HG03025 (cell line): ENCODE measurements at regions not wholly inside any gene's neighbourhood (a gene's known extent, or its start where the extent isn't known, plus 50 kb on each side); places are given as distances from the start of the nearest gene placed in this dataset.

Source experiments
- ATAC-seq: cut with Tn5 transposase; IDR thresholded peaks from one replicate; pipeline ENCODE4 v1.9.1; 2021; ENCODE audit warnings: mild to moderate bottlenecking, moderate library complexity; ENCODE audit not compliant: unreplicated experiment, low FRiP score

DNA sequence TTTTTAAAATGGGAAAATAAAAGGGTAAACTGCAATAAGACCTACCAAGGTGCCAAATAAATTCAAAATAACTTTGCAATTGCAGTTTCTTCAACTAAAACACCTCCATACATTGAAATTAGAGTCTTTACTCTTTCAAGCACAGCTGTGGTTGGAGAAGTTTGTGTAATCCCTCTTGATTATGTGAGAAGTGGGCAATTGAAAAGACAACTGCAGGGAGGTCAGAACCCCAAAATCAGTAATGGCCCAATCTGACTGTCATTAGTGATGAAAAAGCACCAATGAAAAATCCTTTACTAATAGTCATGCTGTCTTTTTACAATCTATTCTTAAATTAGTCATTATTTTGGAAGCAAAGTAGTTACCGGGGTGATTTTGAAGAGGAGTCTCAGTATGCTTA, 116.7 kb upstream of the RGMB start:
- no peak for ATAC-seq

DNA sequence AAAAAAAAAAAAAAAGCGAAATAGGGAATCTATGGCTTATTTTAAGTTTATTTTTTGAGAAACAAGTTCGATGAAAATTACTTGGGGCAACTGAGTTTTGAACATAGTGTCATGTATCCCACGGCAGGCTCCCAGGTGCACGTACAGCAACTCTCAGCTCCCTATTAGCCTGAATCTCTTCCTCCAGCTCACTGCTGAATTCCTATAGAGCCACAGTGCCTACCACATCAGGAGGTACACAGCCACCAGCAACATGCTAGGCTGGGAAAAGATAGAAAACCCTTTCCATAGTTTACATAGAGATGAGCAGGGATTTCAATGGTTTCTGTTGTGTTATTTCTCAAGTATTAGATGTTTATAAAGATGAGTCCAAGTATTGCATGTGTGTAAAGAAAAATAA, 115.9 kb upstream of the RGMB start:
- no peak for ATAC-seq

DNA sequence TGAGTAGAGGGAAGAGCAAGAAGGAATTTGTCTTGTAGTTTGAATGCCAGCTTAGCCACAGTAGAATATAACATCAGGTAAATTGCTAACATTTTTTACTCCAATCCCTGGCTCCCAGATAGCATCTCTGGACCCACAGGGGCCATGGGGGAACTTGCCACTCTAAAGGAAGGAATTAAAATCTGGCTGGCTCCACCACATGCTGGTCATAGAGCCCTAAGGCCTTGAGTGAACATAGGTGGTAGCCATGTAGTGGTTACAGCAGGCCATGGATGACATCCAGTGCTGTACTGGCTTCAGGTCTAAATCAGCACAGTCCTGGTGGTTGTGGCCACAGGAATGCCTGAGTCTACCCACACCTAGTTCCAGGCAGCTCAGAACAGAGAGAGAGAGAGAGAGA, 109.9 kb upstream of the RGMB start:
- ATAC-seq: no peak

DNA sequence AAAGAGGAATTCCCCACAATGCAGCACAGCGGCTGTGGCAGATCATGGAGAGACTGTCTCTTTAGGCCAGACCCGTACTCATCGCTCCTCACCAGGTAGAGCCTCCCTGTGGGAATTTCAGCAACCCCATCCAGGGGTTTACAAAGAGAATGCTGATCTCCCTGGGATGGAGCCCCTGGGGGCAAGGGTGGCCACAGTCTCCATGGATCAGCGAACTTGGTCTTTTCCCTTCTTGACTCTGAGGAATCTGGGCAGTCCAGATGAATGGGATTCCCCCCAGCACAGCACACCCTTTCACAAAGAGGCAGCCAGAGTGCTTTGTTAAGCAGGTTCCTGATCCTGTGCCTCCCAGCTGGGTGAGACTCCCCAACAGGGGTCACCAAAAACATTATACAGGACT, 108.7 kb upstream of the RGMB start:
- ATAC-seq: no peak

DNA sequence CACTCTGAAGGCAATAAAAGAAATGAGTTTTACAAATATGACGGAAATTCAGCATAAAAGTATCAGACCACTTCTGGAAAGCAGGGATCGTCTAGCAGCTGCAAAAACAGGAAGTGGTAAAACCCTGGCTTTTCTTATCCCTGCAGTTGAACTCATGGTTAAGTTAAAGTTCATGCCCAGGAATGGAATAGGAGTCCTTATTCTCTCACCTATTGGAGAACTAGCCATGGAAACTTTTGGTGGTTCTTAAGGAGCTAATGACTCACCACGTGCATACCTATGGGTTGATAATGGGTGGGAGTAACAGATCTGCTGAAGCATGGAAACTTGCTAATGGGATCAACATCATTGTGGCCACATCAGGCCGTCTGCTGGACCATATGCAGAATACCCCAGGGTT, 93.5 kb upstream of the RGMB start:
- ATAC-seq: no peak

DNA sequence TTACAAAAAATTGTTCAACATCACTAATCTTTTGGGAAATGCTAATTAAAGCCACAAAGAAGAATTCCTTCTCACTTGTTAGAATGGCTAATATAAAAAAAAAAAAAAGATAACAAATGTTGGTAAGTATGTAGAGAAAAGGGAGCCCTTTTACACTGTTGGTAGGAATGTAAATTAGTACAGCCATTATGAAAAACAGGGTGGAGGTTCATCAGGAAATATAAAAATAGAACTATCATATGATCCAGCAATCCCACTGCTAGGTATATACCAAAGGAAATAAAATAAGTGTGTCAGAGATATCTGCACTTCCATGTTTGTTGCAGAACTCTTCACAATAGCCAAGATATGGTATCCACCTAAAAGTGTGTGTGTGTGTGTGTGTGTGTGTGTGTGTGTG, 83.5 kb upstream of the RGMB start:
- no peak for ATAC-seq

DNA sequence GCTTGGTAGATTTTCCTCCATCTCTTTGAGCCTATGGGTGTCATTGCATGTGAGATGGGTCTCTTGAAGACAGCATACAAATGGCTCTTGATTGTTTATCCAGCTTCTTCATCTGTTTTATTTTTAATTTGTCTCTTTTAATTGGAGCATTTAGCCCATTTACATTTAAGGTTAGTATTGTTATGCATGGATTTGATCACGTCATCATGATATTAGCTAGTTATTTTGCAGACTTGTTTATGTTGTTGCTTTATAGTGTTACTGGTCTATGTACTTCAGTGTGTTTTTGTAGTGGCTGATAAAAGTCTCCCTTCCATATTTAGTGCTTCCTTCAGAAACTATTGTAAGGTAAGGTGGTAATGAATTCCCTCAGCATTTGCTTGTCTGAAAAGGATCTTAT, 78.6 kb upstream of the RGMB start:
- ATAC-seq: no peak

DNA sequence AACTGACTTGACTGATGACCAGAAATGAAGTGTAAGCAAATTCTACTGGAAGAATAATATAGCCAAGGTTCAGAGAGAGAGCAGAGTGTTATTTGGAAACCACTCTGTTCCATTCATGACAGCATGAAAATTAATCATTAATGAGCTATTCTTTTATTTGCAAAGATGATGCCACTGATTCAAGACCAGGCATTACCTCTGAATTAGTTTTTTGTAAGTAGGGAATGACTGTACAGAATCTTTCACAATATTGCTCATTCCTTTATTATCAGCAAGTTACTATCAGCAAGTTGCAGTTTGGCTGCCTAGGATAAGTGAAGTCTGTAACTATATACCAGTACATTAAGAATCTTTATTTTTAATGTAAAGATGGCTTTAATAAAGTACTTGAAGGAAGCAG, 75.1 kb upstream of the RGMB start:
- no peak for ATAC-seq

DNA sequence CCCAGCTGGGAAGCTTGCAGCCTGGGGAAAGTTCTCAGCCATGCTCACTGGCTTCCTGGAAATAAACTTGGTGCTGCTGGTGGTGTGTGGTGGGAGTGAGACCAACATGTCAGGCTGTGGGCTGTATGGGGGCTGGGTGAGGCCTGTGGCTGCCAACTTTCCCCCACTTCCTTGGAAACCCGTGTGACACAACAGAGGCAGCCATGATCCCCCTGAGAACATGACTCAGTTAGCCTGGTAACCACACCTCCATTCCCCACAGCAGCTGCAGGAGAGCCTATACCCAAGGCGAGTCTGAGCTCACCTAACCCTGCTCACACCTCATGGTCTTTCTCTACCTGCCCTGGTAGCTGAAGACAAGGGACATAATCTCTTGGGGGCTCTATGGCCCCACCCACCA, 72.7 kb upstream of the RGMB start:
- no peak for ATAC-seq

DNA sequence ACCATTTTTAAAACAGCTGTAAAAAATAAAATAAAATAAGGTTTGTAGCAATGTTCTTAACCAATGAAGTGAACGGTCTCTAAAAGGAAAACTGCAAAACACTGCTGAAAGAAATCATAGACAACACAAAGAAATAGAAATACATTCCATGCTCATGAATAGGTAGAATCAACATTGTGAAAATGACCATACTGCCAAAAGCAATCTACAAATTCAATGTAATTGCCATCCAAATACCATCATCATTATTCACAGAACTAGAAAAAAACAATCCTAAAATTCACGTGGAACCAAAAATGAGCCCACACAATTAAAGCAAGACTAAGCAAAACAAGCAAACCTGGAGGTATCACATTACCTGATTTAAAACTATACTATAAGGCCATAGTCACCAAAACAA, 67.6 kb upstream of the RGMB start:
- no peak for ATAC-seq

DNA sequence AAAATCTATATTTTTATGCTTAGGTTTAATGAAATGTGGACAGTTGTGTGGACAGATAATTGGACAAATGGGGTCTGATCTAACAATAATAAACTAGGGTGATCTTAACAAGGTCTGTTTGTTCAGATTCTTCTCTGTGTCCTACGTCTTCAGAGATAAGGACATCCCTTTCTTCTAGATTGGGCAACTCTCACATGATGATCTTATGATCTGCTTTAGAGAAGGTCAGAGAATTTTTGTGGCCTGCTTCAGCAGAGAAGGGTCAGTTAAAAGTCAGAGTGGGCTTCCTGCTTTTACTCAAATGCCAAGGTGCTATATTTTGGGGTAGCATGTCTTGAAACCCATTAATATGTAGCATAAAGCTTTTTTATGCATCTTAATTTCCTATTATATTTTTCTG, 63.8 kb upstream of the RGMB start:
- ATAC-seq: no peak

DNA sequence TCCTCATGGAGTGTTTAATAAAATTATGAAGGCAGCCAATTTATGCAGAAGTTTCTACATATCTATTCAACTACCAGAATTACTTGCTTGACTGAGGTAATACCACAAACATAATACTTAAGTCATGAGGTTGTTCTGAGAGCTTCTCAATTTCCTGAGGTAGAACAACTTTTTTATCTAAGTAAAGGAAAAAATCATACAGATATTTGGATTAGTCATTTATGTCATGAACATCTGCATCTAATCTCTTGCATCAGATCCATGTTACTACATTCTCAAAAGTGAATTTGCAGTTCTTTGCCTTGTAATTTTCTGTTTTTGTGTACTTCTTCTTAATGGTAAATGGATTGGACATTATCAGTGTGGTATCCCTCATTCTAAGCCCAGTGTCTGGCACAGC, 60.4 kb upstream of the RGMB start:
- ATAC-seq: no peak

DNA sequence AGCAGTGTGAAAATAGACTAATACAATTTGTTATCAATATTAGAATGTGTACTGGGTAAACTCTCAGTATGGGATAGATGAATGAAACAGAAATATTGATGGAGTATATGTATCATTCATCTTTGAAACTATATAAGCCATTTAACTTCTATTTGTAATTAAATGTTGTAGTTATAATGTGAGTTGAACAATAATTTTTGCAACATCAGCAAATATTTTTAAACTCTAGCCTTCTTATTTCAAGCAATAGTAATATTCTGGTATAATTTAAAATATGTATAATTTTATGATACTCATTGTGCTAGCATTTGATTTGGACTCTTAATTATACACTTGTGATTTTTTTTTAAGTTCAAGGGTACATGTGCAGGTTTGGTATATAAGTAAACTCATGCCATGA, 59.6 kb upstream of the RGMB start:
- no peak for ATAC-seq

DNA sequence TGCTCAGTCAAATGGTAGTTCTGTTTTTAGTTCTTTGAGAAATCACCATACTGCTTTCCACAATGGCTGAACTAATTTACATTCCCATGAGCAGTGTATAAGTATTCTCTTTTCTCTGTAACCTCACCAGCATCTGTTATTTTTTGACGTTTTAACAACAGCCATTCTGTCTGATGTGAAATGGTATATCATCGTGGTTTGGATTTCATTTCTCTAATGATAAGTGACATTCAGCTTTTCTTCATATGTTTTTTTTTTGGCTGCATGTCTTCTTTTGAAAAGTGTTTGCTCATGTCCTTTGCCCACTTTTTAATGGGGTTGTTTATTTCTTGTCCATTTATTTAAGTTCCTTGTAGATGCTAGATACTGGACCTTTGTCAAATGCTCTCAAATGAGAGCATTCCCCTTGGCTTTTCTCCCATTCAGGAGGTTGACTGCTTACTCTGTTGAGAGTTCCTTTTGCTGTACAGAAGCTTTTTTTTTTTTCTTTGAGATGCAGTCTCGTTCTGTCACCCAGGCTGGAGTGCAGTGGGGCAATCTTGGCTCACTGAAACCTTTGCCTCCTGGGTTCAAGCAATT, 58.7 kb upstream of the RGMB start:
- ATAC-seq: no peak

DNA sequence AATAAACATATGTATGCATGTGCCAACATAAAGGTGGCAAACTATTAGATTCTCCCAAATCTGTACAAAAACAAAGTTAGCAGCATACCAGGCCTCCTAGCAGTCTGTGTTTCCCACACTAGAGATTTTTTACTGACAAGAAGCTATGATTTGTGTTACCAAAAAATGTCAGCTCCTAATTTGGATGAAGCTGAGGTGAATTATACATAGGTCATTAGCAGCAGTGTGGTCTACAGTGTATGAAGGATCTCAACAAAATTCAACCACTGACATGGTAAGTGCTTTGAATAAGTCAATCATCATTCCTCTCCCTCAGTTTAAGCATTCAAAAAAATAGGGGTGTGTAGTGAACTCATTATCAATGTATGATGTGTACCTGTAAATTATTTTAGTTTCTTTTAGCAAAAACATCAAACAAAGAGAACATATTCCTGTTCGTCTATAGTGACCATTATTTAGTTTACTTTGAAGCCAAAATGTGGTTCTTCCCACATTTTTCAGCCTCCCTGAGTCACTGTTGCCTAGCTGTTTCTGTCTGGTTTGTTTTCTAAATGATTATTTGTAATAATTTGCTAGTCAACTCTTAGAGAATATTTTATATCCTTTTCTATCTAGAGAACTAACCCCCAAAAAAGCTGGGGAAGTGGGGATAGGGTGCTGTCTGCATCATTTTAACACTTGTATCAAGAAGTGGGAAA, 52.1 kb upstream of the RGMB start:
- ATAC-seq: no peak

DNA sequence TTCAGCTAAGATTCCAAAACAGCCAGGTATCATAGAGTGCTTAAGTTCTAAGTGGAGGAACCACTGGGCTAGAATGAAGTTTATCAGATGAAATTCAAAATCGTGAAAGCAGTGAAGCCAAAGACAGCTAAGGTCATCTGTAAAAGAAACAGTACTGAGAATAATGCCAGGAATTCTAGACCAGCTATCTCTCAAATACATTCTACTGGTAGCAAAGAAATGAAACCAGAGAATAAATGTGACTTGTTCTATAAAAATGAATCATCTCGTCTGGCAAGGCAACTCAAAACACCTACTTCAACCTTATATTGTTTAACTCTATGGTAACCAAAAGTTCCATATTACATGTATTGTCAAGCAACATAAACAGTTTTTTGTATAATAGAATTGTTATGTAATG, 51.3 kb upstream of the RGMB start:
- no peak for ATAC-seq

DNA sequence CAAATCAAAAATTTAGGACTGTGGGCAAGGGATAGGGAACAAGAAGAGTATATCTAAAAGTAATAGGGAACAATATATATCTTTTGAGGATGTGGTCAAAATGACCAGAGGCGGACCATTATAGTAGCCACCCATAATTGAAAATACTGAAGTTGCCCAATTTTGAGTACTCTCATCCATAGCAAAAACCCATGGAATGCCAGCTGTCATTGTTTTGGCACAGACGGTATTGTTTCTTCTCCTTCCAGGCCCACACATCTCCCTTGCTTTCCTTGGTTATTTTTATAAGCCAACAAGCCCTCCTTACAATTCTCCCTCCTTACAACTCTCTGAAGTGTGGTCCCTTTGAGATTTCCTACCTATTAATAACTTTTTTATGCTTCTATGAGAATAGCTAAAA, 50.4 kb upstream of the RGMB start:
- ATAC-seq: no peak
